Thoracic aorta (tissue), 2 donors: ENCODE measurements at regions not wholly inside any gene's neighbourhood (a gene's known extent, or its start where the extent isn't known, plus 50 kb on each side); places are given as distances from the start of the nearest gene placed in this dataset.
"Not testable (repeated sequence)": the region's sequence is repeated elsewhere in the genome, so short reads cannot be mapped to it uniquely, and the experiment has no call there.

Experiments
- ATAC-seq: fragments of 150-250 bp; one replicate; pipeline ENCODE4 v1.8.0; 2017; ENCODE audit warnings: low read depth; ENCODE audit not compliant: insufficient number of reproducible peaks, low FRiP score
- DNase-seq: peaks from one replicate; pipeline ENCODE4 v3.0.0-alpha.2; 2020; ENCODE audit warnings: low spot score
- H3K27ac ChIP-seq, 2 donors: fragments of 200-600 bp; sonication (generic); 1 replicate in 1 of 2; 2 replicates in 1 of 2; pipeline ENCODE4 v1.5.1; 2016; ENCODE audit warnings: mild to moderate bottlenecking in 2 of 2, moderate library complexity in 2 of 2
- H3K27me3 ChIP-seq: fragments of 200-600 bp; sonication (generic); replicated peaks from 2 replicates; pipeline ENCODE4 v1.6.0; 2016; ENCODE audit warnings: mild to moderate bottlenecking; ENCODE audit not compliant: insufficient read depth
- H3K36me3 ChIP-seq: fragments of 200-600 bp; sonication (generic); one replicate; pipeline ENCODE4 v1.5.1; 2016
- H3K4me1 ChIP-seq, 2 donors: fragments of 200-600 bp; sonication (generic); 1 replicate in 1 of 2; 2 replicates in 1 of 2; pipeline versions ENCODE4 v1.5.1 to v1.6.0; 2016; ENCODE audit warnings: low read depth in 2 of 2, mild to moderate bottlenecking in 1 of 2; ENCODE audit not compliant: control insufficient read depth in 1 of 2
- H3K4me3 ChIP-seq: fragments of 200-600 bp; sonication (generic); 2 replicates; pipeline ENCODE4 v1.5.1; 2016; ENCODE audit warnings: mild to moderate bottlenecking
- H3K9me3 ChIP-seq: fragments of 200-600 bp; sonication (generic); 2 replicates; pipeline ENCODE4 v1.5.1; 2016
- TF ChIP-seq, protein P1 (sequence below): fragments of 200-600 bp; sonication (generic); IDR thresholded peaks from one replicate; pipeline ENCODE4 v1.5.1; 2019; ENCODE audit warnings: antibody characterized with exemption

DNA sequence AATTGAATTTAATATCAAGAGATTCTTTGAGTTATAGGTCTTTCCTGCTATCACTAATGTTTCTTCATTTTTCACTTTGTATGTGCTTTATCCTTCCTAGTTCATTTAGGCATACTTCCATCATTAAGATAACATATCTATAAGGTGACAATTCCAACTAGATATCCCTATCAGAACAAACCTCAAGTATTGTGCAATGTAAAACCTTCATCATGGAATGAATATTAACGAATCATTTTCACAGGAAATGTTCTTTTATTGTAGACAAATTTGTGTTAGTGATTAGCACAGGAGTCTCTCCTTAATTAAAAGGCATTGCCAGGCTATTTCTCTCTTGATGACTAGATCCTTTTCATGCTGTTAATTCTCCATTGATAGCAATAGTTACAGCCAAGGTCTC, 236.5 kb upstream of the MME start:
- TF ChIP-seq, protein P1, sequence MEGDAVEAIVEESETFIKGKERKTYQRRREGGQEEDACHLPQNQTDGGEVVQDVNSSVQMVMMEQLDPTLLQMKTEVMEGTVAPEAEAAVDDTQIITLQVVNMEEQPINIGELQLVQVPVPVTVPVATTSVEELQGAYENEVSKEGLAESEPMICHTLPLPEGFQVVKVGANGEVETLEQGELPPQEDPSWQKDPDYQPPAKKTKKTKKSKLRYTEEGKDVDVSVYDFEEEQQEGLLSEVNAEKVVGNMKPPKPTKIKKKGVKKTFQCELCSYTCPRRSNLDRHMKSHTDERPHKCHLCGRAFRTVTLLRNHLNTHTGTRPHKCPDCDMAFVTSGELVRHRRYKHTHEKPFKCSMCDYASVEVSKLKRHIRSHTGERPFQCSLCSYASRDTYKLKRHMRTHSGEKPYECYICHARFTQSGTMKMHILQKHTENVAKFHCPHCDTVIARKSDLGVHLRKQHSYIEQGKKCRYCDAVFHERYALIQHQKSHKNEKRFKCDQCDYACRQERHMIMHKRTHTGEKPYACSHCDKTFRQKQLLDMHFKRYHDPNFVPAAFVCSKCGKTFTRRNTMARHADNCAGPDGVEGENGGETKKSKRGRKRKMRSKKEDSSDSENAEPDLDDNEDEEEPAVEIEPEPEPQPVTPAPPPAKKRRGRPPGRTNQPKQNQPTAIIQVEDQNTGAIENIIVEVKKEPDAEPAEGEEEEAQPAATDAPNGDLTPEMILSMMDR, result no peak
- H3K27me3 ChIP-seq, result no peaks in the 10 kb centered on the region
- no peak overlapping the region for H3K4me3 ChIP-seq
- H3K4me1 ChIP-seq, result no peaks in the 10 kb centered on the region
- no peak for ATAC-seq
- no peaks in the 10 kb centered on the region for H3K36me3 ChIP-seq
- H3K27ac ChIP-seq, result no peak overlapping the region
- H3K9me3 ChIP-seq, result no peaks in the 10 kb centered on the region
- no peak for DNase-seq

DNA sequence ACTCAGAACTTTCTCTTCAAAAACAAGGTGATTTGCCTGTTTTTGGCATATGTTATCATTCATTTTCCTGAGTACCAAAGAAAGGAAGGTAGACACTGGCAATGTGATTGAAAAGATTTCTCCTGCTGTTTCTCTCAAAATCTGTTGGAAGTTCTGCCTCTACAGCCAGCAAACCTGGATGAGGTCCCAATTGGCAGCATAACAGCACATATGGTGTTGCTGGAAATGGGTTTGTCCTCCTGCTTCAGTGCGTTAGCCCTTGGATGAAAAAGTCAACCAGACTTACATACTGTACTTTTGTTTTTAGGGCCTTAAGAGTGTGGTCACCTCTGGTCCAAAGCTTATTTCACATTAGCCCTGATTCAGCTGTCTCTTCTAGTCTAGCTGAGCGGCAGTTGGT, 237.6 kb upstream of the MME start:
- ATAC-seq (no peak), DNase-seq (no peak)
- H3K27me3 ChIP-seq, result no peaks in the 10 kb centered on the region
- no peaks in the 10 kb centered on the region for H3K4me1 ChIP-seq
- TF ChIP-seq, protein P1, result no peak
- no peak overlapping the region for H3K4me3 ChIP-seq
- H3K27ac ChIP-seq, result no peak overlapping the region
- H3K36me3 ChIP-seq, result no peaks in the 10 kb centered on the region
- no peaks in the 10 kb centered on the region for H3K9me3 ChIP-seq

- H3K27ac ChIP-seq, result no peak overlapping the region
- no peaks in the 10 kb centered on the region for H3K27me3 ChIP-seq
- no peaks in the 10 kb centered on the region for H3K4me1 ChIP-seq
- ATAC-seq (no peak), DNase-seq (no peak)
- no peaks in the 10 kb centered on the region for H3K9me3 ChIP-seq
- TF ChIP-seq, protein P1, result no peak
- no peak overlapping the region for H3K4me3 ChIP-seq
- H3K36me3 ChIP-seq, result no peaks in the 10 kb centered on the region
Measured at GRCh38 chr3:154835639-154836038, 244.5 kb upstream of the MME start.

- H3K4me1 ChIP-seq, ATAC-seq, H3K27me3 ChIP-seq, H3K9me3 ChIP-seq, H3K4me3 ChIP-seq, DNase-seq, H3K27ac ChIP-seq, H3K36me3 ChIP-seq: not testable (repeated sequence)
Measured at GRCh38 chr3:154834831-154835230, 245.3 kb upstream of the MME start.

DNA sequence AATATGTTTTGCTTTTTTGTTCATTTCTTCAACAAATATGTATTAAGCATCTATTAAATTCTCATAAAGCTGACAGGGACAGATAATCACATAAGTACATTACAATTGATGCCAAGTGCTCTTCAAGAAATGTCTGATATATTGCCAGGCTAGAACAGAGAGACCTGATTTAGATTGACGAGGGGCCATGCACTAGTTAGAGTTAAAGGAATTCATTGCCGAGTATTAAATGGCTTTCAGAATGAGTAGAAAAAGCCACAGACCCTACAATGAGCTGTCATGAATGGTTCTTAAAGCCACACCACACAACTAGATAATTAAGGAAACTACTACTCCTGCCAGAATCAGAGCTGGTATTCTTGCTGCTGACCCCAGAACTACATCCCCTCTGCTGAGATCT, 250.2 kb upstream of the MME start:
- H3K36me3 ChIP-seq, result no peaks in the 10 kb centered on the region
- ATAC-seq, result no peak
- no peaks in the 10 kb centered on the region for H3K4me1 ChIP-seq
- no peak overlapping the region for H3K27ac ChIP-seq
- H3K4me3 ChIP-seq, result no peak overlapping the region
- no peaks in the 10 kb centered on the region for H3K9me3 ChIP-seq
- TF ChIP-seq, protein P1, result no peak
- H3K27me3 ChIP-seq, result no peaks in the 10 kb centered on the region
- no peak for DNase-seq

GRCh38 chr3:154819491-154819890, 260.6 kb upstream of the MME start:
- no peak for ATAC-seq
- TF ChIP-seq, protein P1, result no peak
- Histone ChIP-seq H3K4me3 (no peak overlapping the region), H3K4me1 (no peaks in the 10 kb centered on the region), H3K36me3 (no peaks in the 10 kb centered on the region), H3K27ac (no peak overlapping the region), H3K9me3 (peaks cover 2% of the 10 kb centered on the region), H3K27me3 (no peaks in the 10 kb centered on the region)
- no peak for DNase-seq
